Hepatocyte (in vitro differentiated cells): ENCODE measurements at regions not wholly inside any gene's neighbourhood (a gene's known extent, or its start where the extent isn't known, plus 50 kb on each side); places are given as distances from the start of the nearest gene placed in this dataset.

Experiments
- DNase-seq: peaks from one replicate; pipeline ENCODE4 v3.0.0-alpha.2; 2016; ENCODE audit warnings: low spot score
- H2AFZ ChIP-seq: fragments of 200-600 bp; sonication (generic); 2 replicates; pipeline ENCODE4 v1.6.0; 2016; ENCODE audit warnings: antibody characterized with exemption, mild to moderate bottlenecking
- H3K27ac ChIP-seq: fragments of 200-600 bp; sonication (generic); 2 replicates; pipeline ENCODE4 v1.5.1; 2016; ENCODE audit warnings: mild to moderate bottlenecking
- H3K27me3 ChIP-seq: fragments of 200-600 bp; sonication (generic); 2 replicates; pipeline ENCODE4 v1.6.1; 2016
- H3K36me3 ChIP-seq: fragments of 200-600 bp; sonication (generic); replicated peaks from 2 replicates; pipeline ENCODE4 v1.5.1; 2016; ENCODE audit warnings: low read depth; ENCODE audit not compliant: insufficient read depth
- H3K4me1 ChIP-seq: fragments of 200-600 bp; sonication (generic); 2 replicates; pipeline ENCODE4 v1.5.1; 2016; ENCODE audit warnings: mild to moderate bottlenecking, moderate library complexity; ENCODE audit not compliant: insufficient read depth
- H3K4me2 ChIP-seq: fragments of 200-600 bp; sonication (generic); 2 replicates; pipeline ENCODE4 v1.6.0; 2016
- H3K4me3 ChIP-seq: fragments of 200-600 bp; sonication (generic); 2 replicates; pipeline ENCODE4 v1.5.1; 2016; ENCODE audit warnings: mild to moderate bottlenecking
- H3K79me2 ChIP-seq: fragments of 200-600 bp; sonication (generic); 2 replicates; pipeline ENCODE4 v1.6.0; 2017; ENCODE audit warnings: mild to moderate bottlenecking
- H3K9me2 ChIP-seq: fragments of 200-600 bp; sonication (generic); replicated peaks from 2 replicates; pipeline ENCODE4 v1.6.0; 2017; ENCODE audit warnings: mild to moderate bottlenecking; ENCODE audit not compliant: insufficient read depth
- H3K9me3 ChIP-seq: fragments of 200-600 bp; sonication (generic); 2 replicates; pipeline ENCODE4 v1.5.1; 2016; ENCODE audit warnings: low read depth, mild to moderate bottlenecking
- H4K20me1 ChIP-seq: fragments of 200-600 bp; sonication (generic); 2 replicates; pipeline ENCODE4 v1.6.0; 2016; ENCODE audit warnings: mild to moderate bottlenecking; ENCODE audit not compliant: insufficient read depth, poor library complexity, severe bottlenecking
- EZH2 ChIP-seq: fragments of 200-600 bp; sonication (generic); IDR thresholded peaks from 2 replicates; pipeline ENCODE4 v1.6.1; 2016; ENCODE audit warnings: antibody characterized with exemption, mild to moderate bottlenecking, borderline replicate concordance
- EZH2phosphoT487 ChIP-seq: fragments of 200-600 bp; sonication (generic); IDR thresholded peaks from one replicate; pipeline ENCODE4 v1.6.1; 2018; ENCODE audit warnings: antibody characterized with exemption, mild to moderate bottlenecking, low read depth, moderate library complexity; ENCODE audit not compliant: unreplicated experiment, severe bottlenecking
- WGBS: methylation state at CpG from one replicate; pipeline ENCODE4 v1.1.6; 2016; ENCODE audit warnings: low lambda C conversion rate; ENCODE audit errors: missing lambda C conversion rate; 5-methylcytosine and 5-hydroxymethylcytosine counted together
- TF ChIP-seq, protein P1 (sequence below): fragments of 200-600 bp; sonication (generic); IDR thresholded peaks from 2 replicates; pipeline ENCODE4 v1.5.1; 2016; ENCODE audit warnings: antibody characterized with exemption, mild to moderate bottlenecking; ENCODE audit not compliant: poor library complexity

DNA sequence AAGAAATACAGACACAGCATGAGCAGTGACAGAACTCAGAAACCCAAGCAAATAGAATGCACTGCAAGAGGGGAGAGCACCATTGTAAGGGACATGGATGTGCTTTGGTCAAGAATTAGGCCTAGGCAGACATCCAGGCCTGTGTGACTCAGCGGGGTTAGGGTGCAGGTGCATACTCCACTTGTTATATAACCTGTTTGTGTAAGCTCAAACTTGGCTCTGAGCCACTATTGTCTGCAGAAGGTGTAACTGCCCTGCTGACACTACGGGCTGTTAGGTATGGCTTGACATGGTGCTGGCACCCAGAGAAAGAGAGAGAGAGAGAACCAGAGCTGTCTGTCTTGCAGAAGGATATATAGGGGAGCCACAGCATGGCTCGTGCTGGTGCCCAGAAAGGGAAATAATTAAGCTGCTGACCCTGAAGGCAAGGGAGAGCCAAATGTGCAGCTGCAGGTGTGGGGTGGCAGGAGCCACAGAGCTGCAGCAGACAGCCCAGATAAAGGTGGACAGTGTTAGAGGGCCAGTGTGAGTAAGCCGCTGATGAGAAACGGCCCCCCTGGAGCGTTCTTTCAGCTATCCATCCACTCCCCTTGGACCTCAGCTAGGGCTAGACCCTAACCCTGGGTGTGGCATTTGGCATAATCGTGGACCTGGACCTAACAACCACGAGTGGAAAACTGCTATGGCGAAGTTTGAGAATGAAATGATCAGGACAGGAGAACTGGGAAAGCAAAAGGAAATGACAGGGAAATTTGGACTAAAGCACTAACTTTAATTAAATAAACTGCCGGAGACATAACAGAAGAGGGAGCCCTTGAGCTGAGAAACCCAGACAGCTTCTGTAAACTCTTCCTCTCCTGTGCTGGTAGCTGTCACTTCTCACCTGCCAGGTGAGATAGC lies 253.0 kb upstream of the CCDC179 start:
- Histone ChIP-seq H3K4me3 (no peak overlapping the region), H3K36me3 (no peaks in the 10 kb centered on the region), H4K20me1 (no peaks in the 10 kb centered on the region), H3K27me3 (no peaks in the 10 kb centered on the region), H3K9me3 (no peaks in the 10 kb centered on the region), H3K9me2 (no peaks in the 10 kb centered on the region), H3K4me2 (peak overlapping the region; percentile 60), H3K27ac (no peak overlapping the region), H3K4me1 (no peaks in the 10 kb centered on the region), H3K79me2 (no peaks in the 10 kb centered on the region), H2AFZ (no peak overlapping the region)
- no peak for TF ChIP-seq EZH2
- no peak for TF ChIP-seq EZH2phosphoT487
- TF ChIP-seq, protein P1, sequence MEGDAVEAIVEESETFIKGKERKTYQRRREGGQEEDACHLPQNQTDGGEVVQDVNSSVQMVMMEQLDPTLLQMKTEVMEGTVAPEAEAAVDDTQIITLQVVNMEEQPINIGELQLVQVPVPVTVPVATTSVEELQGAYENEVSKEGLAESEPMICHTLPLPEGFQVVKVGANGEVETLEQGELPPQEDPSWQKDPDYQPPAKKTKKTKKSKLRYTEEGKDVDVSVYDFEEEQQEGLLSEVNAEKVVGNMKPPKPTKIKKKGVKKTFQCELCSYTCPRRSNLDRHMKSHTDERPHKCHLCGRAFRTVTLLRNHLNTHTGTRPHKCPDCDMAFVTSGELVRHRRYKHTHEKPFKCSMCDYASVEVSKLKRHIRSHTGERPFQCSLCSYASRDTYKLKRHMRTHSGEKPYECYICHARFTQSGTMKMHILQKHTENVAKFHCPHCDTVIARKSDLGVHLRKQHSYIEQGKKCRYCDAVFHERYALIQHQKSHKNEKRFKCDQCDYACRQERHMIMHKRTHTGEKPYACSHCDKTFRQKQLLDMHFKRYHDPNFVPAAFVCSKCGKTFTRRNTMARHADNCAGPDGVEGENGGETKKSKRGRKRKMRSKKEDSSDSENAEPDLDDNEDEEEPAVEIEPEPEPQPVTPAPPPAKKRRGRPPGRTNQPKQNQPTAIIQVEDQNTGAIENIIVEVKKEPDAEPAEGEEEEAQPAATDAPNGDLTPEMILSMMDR = peak; percentile 83
- WGBS = 45% methylated on average over 10 of the region's 10 CpGs
- peak; percentile 76 for DNase-seq

DNA sequence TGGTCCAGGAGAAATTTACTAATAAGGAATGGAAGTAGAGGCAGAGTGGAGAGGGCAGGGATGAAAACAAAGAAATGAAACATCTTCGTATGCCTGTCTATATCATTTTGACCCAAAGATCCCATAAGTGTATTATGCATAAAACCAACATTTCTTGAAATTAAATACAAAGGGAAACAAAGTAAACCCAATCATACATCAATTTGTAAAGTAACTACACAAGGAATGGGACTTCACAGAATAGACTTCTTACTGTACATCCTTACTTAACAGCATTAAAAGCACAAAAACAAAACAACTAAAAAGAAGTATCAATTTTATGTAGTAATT lies 253.6 kb upstream of the CCDC179 start:
- no peaks in the 10 kb centered on the region for H3K79me2 ChIP-seq
- H3K27me3 ChIP-seq = no peaks in the 10 kb centered on the region
- 19% methylated on average over 1 of the region's 1 CpG for WGBS
- DNase-seq = no peak
- H3K9me2 ChIP-seq = no peaks in the 10 kb centered on the region
- no peak overlapping the region for H2AFZ ChIP-seq
- no peak overlapping the region for H3K4me2 ChIP-seq
- TF ChIP-seq, protein P1 = no peak
- H3K36me3 ChIP-seq = no peaks in the 10 kb centered on the region
- H3K27ac ChIP-seq = no peak overlapping the region
- no peaks in the 10 kb centered on the region for H3K9me3 ChIP-seq
- no peaks in the 10 kb centered on the region for H3K4me1 ChIP-seq
- no peaks in the 10 kb centered on the region for H4K20me1 ChIP-seq
- H3K4me3 ChIP-seq = no peak overlapping the region

DNA sequence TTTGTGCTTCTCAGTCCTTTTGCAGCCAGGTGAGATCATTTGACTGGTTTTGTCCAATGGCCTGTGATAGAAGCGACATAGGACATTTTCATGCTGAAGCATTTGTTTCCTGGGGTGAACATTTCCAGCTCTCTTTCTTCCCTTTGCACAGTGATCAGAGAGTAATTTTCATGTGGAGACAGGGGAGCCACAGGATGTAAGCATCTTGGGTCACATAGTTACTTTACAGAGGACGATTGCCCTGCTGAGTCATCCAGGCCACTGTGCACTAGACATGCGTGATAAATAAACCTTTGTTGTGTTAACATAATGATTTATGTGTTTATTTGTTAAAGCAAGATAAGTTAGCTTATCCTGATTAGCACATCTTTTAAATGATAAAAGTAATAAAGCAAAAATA lies 263.5 kb upstream of the CCDC179 start:
- Histone ChIP-seq H3K9me3 (no peaks in the 10 kb centered on the region), H2AFZ (no peak overlapping the region), H3K79me2 (no peaks in the 10 kb centered on the region), H3K27me3 (no peaks in the 10 kb centered on the region), H3K36me3 (no peaks in the 10 kb centered on the region), H3K9me2 (no peaks in the 10 kb centered on the region), H4K20me1 (no peaks in the 10 kb centered on the region), H3K4me1 (peaks cover 5% of the 10 kb centered on the region), H3K27ac (peak overlapping the region; percentile 45), H3K4me2 (no peak overlapping the region), H3K4me3 (no peak overlapping the region)
- DNase-seq = peak; percentile 49
- WGBS = 50% methylated on average over 3 of the region's 3 CpGs
- TF ChIP-seq EZH2phosphoT487 = no peak
- TF ChIP-seq, protein P1 = no peak
- TF ChIP-seq EZH2 = no peak

DNA sequence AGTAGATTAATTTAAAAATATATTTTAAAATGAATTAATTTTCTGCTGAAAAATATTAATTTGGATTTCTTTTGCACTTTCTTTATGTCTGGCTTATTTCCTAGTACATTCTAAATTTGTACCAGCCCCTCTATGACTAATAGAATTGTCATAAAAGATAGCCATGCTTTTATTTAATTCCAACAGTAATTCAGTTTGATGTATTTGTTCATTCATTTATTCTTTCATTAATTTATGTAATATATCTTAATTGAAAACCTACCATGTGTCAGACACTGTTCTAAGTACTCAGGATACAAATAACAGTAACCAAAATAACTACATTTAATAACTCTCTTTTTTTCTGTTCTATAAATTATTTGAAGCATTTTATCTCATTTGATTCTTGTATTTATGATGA lies 264.0 kb upstream of the CCDC179 start:
- Histone ChIP-seq H3K4me3 (no peak overlapping the region), H3K9me2 (no peaks in the 10 kb centered on the region), H2AFZ (no peak overlapping the region), H3K4me1 (peaks cover 5% of the 10 kb centered on the region), H3K4me2 (no peak overlapping the region), H3K36me3 (no peaks in the 10 kb centered on the region), H3K9me3 (no peaks in the 10 kb centered on the region), H3K27me3 (no peaks in the 10 kb centered on the region), H3K27ac (peak overlapping the region; percentile 16), H4K20me1 (no peaks in the 10 kb centered on the region), H3K79me2 (no peaks in the 10 kb centered on the region)
- TF ChIP-seq EZH2 (no peak), EZH2phosphoT487 (no peak)
- TF ChIP-seq, protein P1 = no peak
- no peak for DNase-seq
